Activated T-helper 17 cell treated with anti-CD3 and anti-CD28 coated beads, Interleukin-2, amount 50 U/mL, for 72 hours (primary cell): ENCODE measurements at regions not wholly inside any gene's neighbourhood (a gene's known extent, or its start where the extent isn't known, plus 50 kb on each side); places are given as distances from the start of the nearest gene placed in this dataset.
"Not testable (repeated sequence)": the region's sequence is repeated elsewhere in the genome, so short reads cannot be mapped to it uniquely, and the experiment has no call there.

ENCODE experiments used
- ATAC-seq: fragments of 150-1000 bp; cut with Tn5 transposase; replicated peaks from 2 replicates; pipeline ENCODE4 v1.10.0; 2021; ENCODE audit warnings: mild to moderate bottlenecking, moderate library complexity
- H3K27ac Mint-ChIP-seq: one replicate; pipeline ENCODE4 v1.8.0; 2022; ENCODE audit warnings: mixed read lengths
- H3K27me3 Mint-ChIP-seq: one replicate; pipeline ENCODE4 v1.8.0; 2022; ENCODE audit warnings: mixed read lengths
- H3K36me3 Mint-ChIP-seq: one replicate; pipeline ENCODE4 v1.8.0; 2022; ENCODE audit warnings: low read depth, mild to moderate bottlenecking, mixed read lengths
- H3K4me1 Mint-ChIP-seq: one replicate; pipeline ENCODE4 v1.8.0; 2022; ENCODE audit warnings: mixed read lengths
- H3K4me3 Mint-ChIP-seq: one replicate; pipeline ENCODE4 v1.8.0; 2022; ENCODE audit warnings: mild to moderate bottlenecking, mixed read lengths
- H3K9me3 Mint-ChIP-seq: one replicate; pipeline ENCODE4 v1.8.0; 2022; ENCODE audit warnings: mixed read lengths

- H3K4me3 Mint-ChIP-seq: no peak overlapping the region
- H3K9me3 Mint-ChIP-seq: peaks cover 3% of the 10 kb centered on the region
- no peaks in the 10 kb centered on the region for H3K36me3 Mint-ChIP-seq
- no peaks in the 10 kb centered on the region for H3K27me3 Mint-ChIP-seq
- no peaks in the 10 kb centered on the region for H3K4me1 Mint-ChIP-seq
- no peak for ATAC-seq
- no peak overlapping the region for H3K27ac Mint-ChIP-seq
Observed at GRCh38 chr4:170398218-170398617, 308.5 kb upstream of the AADAT start.

- ATAC-seq: no peak
- no peaks in the 10 kb centered on the region for H3K36me3 Mint-ChIP-seq
- no peak overlapping the region for H3K27ac Mint-ChIP-seq
- H3K4me3 Mint-ChIP-seq: no peak overlapping the region
- H3K4me1 Mint-ChIP-seq: no peaks in the 10 kb centered on the region
- H3K9me3 Mint-ChIP-seq: peaks cover 3% of the 10 kb centered on the region
- no peaks in the 10 kb centered on the region for H3K27me3 Mint-ChIP-seq
Observed at GRCh38 chr4:170395773-170396172, 306.0 kb upstream of the AADAT start.

GRCh38 chr4:170391066-170391740, 301.4 kb upstream of the AADAT start:
- Mint-ChIP-seq H3K4me1 (no peaks in the 10 kb centered on the region), H3K36me3 (no peaks in the 10 kb centered on the region), H3K27ac (no peak overlapping the region), H3K27me3 (no peaks in the 10 kb centered on the region), H3K9me3 (peaks cover 8% of the 10 kb centered on the region), H3K4me3 (no peak overlapping the region)
- ATAC-seq: no peak

GRCh38 chr4:170389411-170389810, 299.7 kb upstream of the AADAT start:
- Mint-ChIP-seq H3K27ac (no peak overlapping the region), H3K4me1 (no peaks in the 10 kb centered on the region), H3K9me3 (peaks cover 8% of the 10 kb centered on the region), H3K36me3 (no peaks in the 10 kb centered on the region), H3K27me3 (no peaks in the 10 kb centered on the region), H3K4me3 (no peak overlapping the region)
- no peak for ATAC-seq

GRCh38 chr4:170388255-170388654, 298.5 kb upstream of the AADAT start:
- no peak overlapping the region for H3K4me3 Mint-ChIP-seq
- no peaks in the 10 kb centered on the region for H3K36me3 Mint-ChIP-seq
- peaks cover 5% of the 10 kb centered on the region for H3K9me3 Mint-ChIP-seq
- H3K4me1 Mint-ChIP-seq: no peaks in the 10 kb centered on the region
- no peak for ATAC-seq
- no peak overlapping the region for H3K27ac Mint-ChIP-seq
- H3K27me3 Mint-ChIP-seq: no peaks in the 10 kb centered on the region

- Mint-ChIP-seq H3K27ac (no peak overlapping the region), H3K4me1 (no peaks in the 10 kb centered on the region), H3K27me3 (no peaks in the 10 kb centered on the region), H3K9me3 (peaks cover 5% of the 10 kb centered on the region), H3K36me3 (no peaks in the 10 kb centered on the region), H3K4me3 (no peak overlapping the region)
- ATAC-seq: no peak
Observed at GRCh38 chr4:170386971-170387370, 297.2 kb upstream of the AADAT start.

GRCh38 chr4:170386511-170386910, 296.8 kb upstream of the AADAT start:
- no peak for ATAC-seq
- no peaks in the 10 kb centered on the region for H3K36me3 Mint-ChIP-seq
- H3K4me3 Mint-ChIP-seq: no peak overlapping the region
- H3K27ac Mint-ChIP-seq: no peak overlapping the region
- peaks cover 8% of the 10 kb centered on the region for H3K9me3 Mint-ChIP-seq
- no peaks in the 10 kb centered on the region for H3K4me1 Mint-ChIP-seq
- H3K27me3 Mint-ChIP-seq: no peaks in the 10 kb centered on the region

- Mint-ChIP-seq H3K27ac (no peak overlapping the region), H3K4me1 (no peaks in the 10 kb centered on the region), H3K9me3 (peaks cover 12% of the 10 kb centered on the region), H3K36me3 (no peaks in the 10 kb centered on the region), H3K27me3 (no peaks in the 10 kb centered on the region), H3K4me3 (no peak overlapping the region)
- ATAC-seq: no peak
Observed at GRCh38 chr4:170374770-170375169, 285.0 kb upstream of the AADAT start.

GRCh38 chr4:170348945-170349344, 259.2 kb upstream of the AADAT start:
- Mint-ChIP-seq H3K36me3 (no peaks in the 10 kb centered on the region), H3K27ac (no peak overlapping the region), H3K4me1 (no peaks in the 10 kb centered on the region), H3K27me3 (no peaks in the 10 kb centered on the region), H3K4me3 (no peak overlapping the region), H3K9me3 (peaks cover 14% of the 10 kb centered on the region)
- no peak for ATAC-seq

GRCh38 chr4:170347191-170347590, 257.4 kb upstream of the AADAT start:
- not testable (repeated sequence) for H3K9me3 Mint-ChIP-seq, H3K36me3 Mint-ChIP-seq, H3K4me3 Mint-ChIP-seq, ATAC-seq, H3K27ac Mint-ChIP-seq, H3K27me3 Mint-ChIP-seq, H3K4me1 Mint-ChIP-seq

- Mint-ChIP-seq H3K27me3 (no peaks in the 10 kb centered on the region), H3K36me3 (no peaks in the 10 kb centered on the region), H3K27ac (no peak overlapping the region), H3K9me3 (peaks cover 5% of the 10 kb centered on the region), H3K4me1 (no peaks in the 10 kb centered on the region), H3K4me3 (no peak overlapping the region)
- no peak for ATAC-seq
Observed at GRCh38 chr4:170339522-170339921, 249.8 kb upstream of the AADAT start.

- H3K4me3 Mint-ChIP-seq: no peak overlapping the region
Observed at GRCh38 chr4:170336238-170336775, 246.6 kb upstream of the AADAT start.

GRCh38 chr4:170325599-170325998, 235.8 kb upstream of the AADAT start:
- Mint-ChIP-seq H3K36me3 (no peaks in the 10 kb centered on the region), H3K9me3 (peaks cover 18% of the 10 kb centered on the region), H3K27ac (no peak overlapping the region), H3K4me3 (no peak overlapping the region), H3K27me3 (no peaks in the 10 kb centered on the region), H3K4me1 (no peaks in the 10 kb centered on the region)
- no peak for ATAC-seq

More at GRCh38 chr4:170336238-170336775, 246.6 kb upstream of the AADAT start:
- ATAC-seq: no peak
- no peaks in the 10 kb centered on the region for H3K4me1 Mint-ChIP-seq
- H3K27ac Mint-ChIP-seq: no peak overlapping the region
- H3K36me3 Mint-ChIP-seq: no peaks in the 10 kb centered on the region
- H3K27me3 Mint-ChIP-seq: no peaks in the 10 kb centered on the region
- peaks cover 5% of the 10 kb centered on the region for H3K9me3 Mint-ChIP-seq

GRCh38 chr4:170323623-170324022, 233.9 kb upstream of the AADAT start:
- no peak for ATAC-seq
- Mint-ChIP-seq H3K9me3 (peaks cover 22% of the 10 kb centered on the region), H3K27ac (no peak overlapping the region), H3K4me1 (no peaks in the 10 kb centered on the region), H3K36me3 (no peaks in the 10 kb centered on the region), H3K27me3 (no peaks in the 10 kb centered on the region), H3K4me3 (no peak overlapping the region)

- no peaks in the 10 kb centered on the region for H3K4me1 Mint-ChIP-seq
- ATAC-seq: no peak
- H3K27me3 Mint-ChIP-seq: no peaks in the 10 kb centered on the region
- peaks cover under 1% of the 10 kb centered on the region for H3K9me3 Mint-ChIP-seq
- no peak overlapping the region for H3K27ac Mint-ChIP-seq
- H3K4me3 Mint-ChIP-seq: no peak overlapping the region
- H3K36me3 Mint-ChIP-seq: no peaks in the 10 kb centered on the region
Observed at GRCh38 chr4:170307182-170307581, 217.4 kb upstream of the AADAT start.

- H3K36me3 Mint-ChIP-seq: no peaks in the 10 kb centered on the region
- no peaks in the 10 kb centered on the region for H3K27me3 Mint-ChIP-seq
Observed at GRCh38 chr4:170306208-170306607, 216.5 kb upstream of the AADAT start.

More at GRCh38 chr4:170306208-170306607, 216.5 kb upstream of the AADAT start:
- no peaks in the 10 kb centered on the region for H3K9me3 Mint-ChIP-seq
- no peak overlapping the region for H3K4me3 Mint-ChIP-seq
- no peaks in the 10 kb centered on the region for H3K4me1 Mint-ChIP-seq
- no peak for ATAC-seq
- no peak overlapping the region for H3K27ac Mint-ChIP-seq
